Activated CD4-positive, alpha-beta T cell treated with anti-CD3 and anti-CD28 coated beads for 36 hours (primary cell): ENCODE measurements at regions not wholly inside any gene's neighbourhood (a gene's known extent, or its start where the extent isn't known, plus 50 kb on each side); places are given as distances from the start of the nearest gene placed in this dataset.

Experiments
- ATAC-seq: fragments of 200-7000 bp; cut with Tn5 transposase; one replicate; pipeline ENCODE4 v1.10.0; 2021; ENCODE audit warnings: mild to moderate bottlenecking, moderate library complexity
- CTCF ChIA-PET: fragments of 350-600 bp; sonication (Branson Sonifier 250); formaldehyde crosslinking; loops from one replicate; lab custom pipeline; 2021; ENCODE audit warnings: antibody characterized with exemption; lab: Charles Lee
- POLR2A ChIA-PET: fragments of 350-600 bp; sonication (Branson Sonifier 250); formaldehyde crosslinking; loops from one replicate; lab custom pipeline; 2021; ENCODE audit warnings: antibody characterized with exemption, inconsistent platforms; lab: Charles Lee
- DNase-seq: peaks from one replicate; pipeline ENCODE4 v3.0.0-alpha.2; 2020
- H3K27ac Mint-ChIP-seq: one replicate; pipeline ENCODE4 v1.8.0; 2021; ENCODE audit warnings: mixed read lengths
- H3K27me3 Mint-ChIP-seq: one replicate; pipeline ENCODE4 v1.8.0; 2021; ENCODE audit warnings: mixed read lengths
- H3K36me3 Mint-ChIP-seq: one replicate; pipeline ENCODE4 v1.8.0; 2021; ENCODE audit warnings: low read depth, mixed read lengths
- H3K4me1 Mint-ChIP-seq: one replicate; pipeline ENCODE4 v1.8.0; 2021; ENCODE audit warnings: mixed read lengths
- H3K4me3 Mint-ChIP-seq: one replicate; pipeline ENCODE4 v1.8.0; 2021; ENCODE audit warnings: mild to moderate bottlenecking, moderate library complexity, mixed read lengths
- H3K9me3 Mint-ChIP-seq: one replicate; pipeline ENCODE4 v1.8.0; 2021; ENCODE audit warnings: low read depth, mixed read lengths
- intact Hi-C, 2 experiments: fragments of 100-400 bp; cut with DNase I in 1 of 2; cut with micrococcal nuclease in 1 of 2; formaldehyde crosslinking; loops; one replicate each; pipeline versions ENCODE4 v1.14.2 to v1.15.1; 2022 to 2024; cut with DNase I, micrococcal nuclease

DNA sequence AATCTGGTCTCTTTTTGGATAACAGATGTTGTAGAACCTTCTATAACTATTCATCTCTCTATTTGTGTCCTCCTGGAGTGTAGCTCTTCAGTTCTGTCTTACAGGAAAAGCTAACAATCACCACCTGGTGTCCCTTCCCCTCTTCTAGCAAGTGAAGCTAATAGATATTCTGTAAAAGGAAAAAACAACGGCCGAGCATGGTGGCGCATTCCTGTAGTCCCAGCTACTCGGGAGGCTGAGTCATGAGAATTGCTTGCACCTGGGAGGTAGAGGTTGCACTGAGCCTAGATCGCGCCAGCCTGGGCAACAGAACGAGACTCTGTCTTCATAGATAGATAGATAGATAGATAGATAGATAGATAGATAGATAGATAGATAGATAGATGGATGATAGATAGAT lies 779.4 kb downstream of the TUSC7 start:
- no peak for ATAC-seq
- intact Hi-C loops, result no loop called here
- CTCF ChIA-PET, result interaction anchor here (0.6 kb wide), 1 partner anchor 404 kb away, joined by 3 read pairs; no protein-coding TSS in a partner anchor
- Mint-ChIP-seq H3K36me3 (no peaks in the 10 kb centered on the region), H3K27me3 (no peaks in the 10 kb centered on the region), H3K9me3 (no peaks in the 10 kb centered on the region), H3K4me1 (no peaks in the 10 kb centered on the region), H3K4me3 (no peak overlapping the region), H3K27ac (no peak overlapping the region)
- POLR2A ChIA-PET, result no interaction called here
- no peak for DNase-seq

- Mint-ChIP-seq H3K9me3 (no peaks in the 10 kb centered on the region), H3K27me3 (no peaks in the 10 kb centered on the region), H3K4me1 (no peaks in the 10 kb centered on the region), H3K36me3 (no peaks in the 10 kb centered on the region), H3K27ac (no peak overlapping the region), H3K4me3 (no peak overlapping the region)
- intact Hi-C loops, result no loop called here
- no peak for ATAC-seq
- ChIA-PET CTCF (no interaction called here), POLR2A (no interaction called here)
- DNase-seq, result no peak
Observed at GRCh38 chr3:117489663-117490079, 780.1 kb downstream of the TUSC7 start.

GRCh38 chr3:117490716-117491115 lies 781.1 kb downstream of the TUSC7 start:
- ATAC-seq (no peak), DNase-seq (no peak)
- intact Hi-C loops, result no loop called here
- no peak overlapping the region for H3K27ac Mint-ChIP-seq
- no peaks in the 10 kb centered on the region for H3K27me3 Mint-ChIP-seq
- no peaks in the 10 kb centered on the region for H3K9me3 Mint-ChIP-seq
- H3K4me1 Mint-ChIP-seq, result no peaks in the 10 kb centered on the region
- H3K4me3 Mint-ChIP-seq, result no peak overlapping the region
- H3K36me3 Mint-ChIP-seq, result no peaks in the 10 kb centered on the region
- CTCF ChIA-PET, result no interaction called here
- POLR2A ChIA-PET, result no interaction called here

GRCh38 chr3:117495620-117496019 lies 786.0 kb downstream of the TUSC7 start:
- POLR2A ChIA-PET, result no interaction called here
- H3K27me3 Mint-ChIP-seq, result no peaks in the 10 kb centered on the region
- no peak overlapping the region for H3K4me3 Mint-ChIP-seq
- CTCF ChIA-PET, result no interaction called here
- no peak for ATAC-seq
- H3K27ac Mint-ChIP-seq, result no peak overlapping the region
- no peaks in the 10 kb centered on the region for H3K36me3 Mint-ChIP-seq
- DNase-seq, result no peak
- H3K9me3 Mint-ChIP-seq, result no peaks in the 10 kb centered on the region
- no peaks in the 10 kb centered on the region for H3K4me1 Mint-ChIP-seq
- intact Hi-C loops, result no loop called here

GRCh38 chr3:117499189-117499870 lies 789.8 kb downstream of the TUSC7 start:
- Mint-ChIP-seq H3K4me3 (no peak overlapping the region), H3K36me3 (no peaks in the 10 kb centered on the region), H3K9me3 (no peaks in the 10 kb centered on the region), H3K27me3 (no peaks in the 10 kb centered on the region), H3K4me1 (no peaks in the 10 kb centered on the region), H3K27ac (no peak overlapping the region)
- ChIA-PET POLR2A (no interaction called here), CTCF (no interaction called here)
- intact Hi-C loops, result no loop called here
- ATAC-seq (no peak), DNase-seq (no peak)

- intact Hi-C loops, result no loop called here
- Mint-ChIP-seq H3K27ac (no peak overlapping the region), H3K4me1 (no peaks in the 10 kb centered on the region), H3K9me3 (no peaks in the 10 kb centered on the region), H3K27me3 (no peaks in the 10 kb centered on the region), H3K4me3 (no peak overlapping the region), H3K36me3 (no peaks in the 10 kb centered on the region)
- CTCF ChIA-PET, result no interaction called here
- POLR2A ChIA-PET, result no interaction called here
- DNase-seq (no peak), ATAC-seq (no peak)
Observed at GRCh38 chr3:117507958-117508357, 798.4 kb downstream of the TUSC7 start.

GRCh38 chr3:117509858-117510257 lies 800.3 kb downstream of the TUSC7 start:
- Mint-ChIP-seq H3K4me1 (no peaks in the 10 kb centered on the region), H3K9me3 (no peaks in the 10 kb centered on the region), H3K36me3 (no peaks in the 10 kb centered on the region), H3K4me3 (no peak overlapping the region), H3K27ac (no peak overlapping the region), H3K27me3 (no peaks in the 10 kb centered on the region)
- ChIA-PET POLR2A (no interaction called here), CTCF (no interaction called here)
- intact Hi-C loops, result no loop called here
- no peak for ATAC-seq
- no peak for DNase-seq

DNA sequence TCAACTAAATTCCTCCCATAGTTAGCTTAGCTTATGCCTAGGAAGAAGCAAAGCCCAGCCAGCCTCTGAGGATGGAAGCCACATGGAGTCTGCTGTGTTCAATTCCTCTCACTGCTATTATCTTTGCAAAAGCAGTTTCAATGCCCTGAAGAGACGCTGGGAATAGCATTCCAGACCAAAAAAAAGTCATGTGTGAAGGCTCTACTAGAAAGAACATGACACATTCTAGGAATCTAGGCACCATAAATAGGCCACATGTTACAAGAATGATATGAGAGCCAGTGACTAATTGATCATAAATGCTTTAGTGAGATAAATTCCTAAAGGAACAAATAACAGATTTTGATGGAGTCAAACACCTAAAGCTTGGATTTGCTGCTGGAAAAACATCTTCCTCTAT lies 800.8 kb downstream of the TUSC7 start:
- ATAC-seq (no peak), DNase-seq (no peak)
- ChIA-PET POLR2A (no interaction called here), CTCF (no interaction called here)
- Mint-ChIP-seq H3K27ac (no peak overlapping the region), H3K27me3 (no peaks in the 10 kb centered on the region), H3K9me3 (no peaks in the 10 kb centered on the region), H3K36me3 (no peaks in the 10 kb centered on the region), H3K4me3 (no peak overlapping the region), H3K4me1 (no peaks in the 10 kb centered on the region)
- intact Hi-C loops, result no loop called here

DNA sequence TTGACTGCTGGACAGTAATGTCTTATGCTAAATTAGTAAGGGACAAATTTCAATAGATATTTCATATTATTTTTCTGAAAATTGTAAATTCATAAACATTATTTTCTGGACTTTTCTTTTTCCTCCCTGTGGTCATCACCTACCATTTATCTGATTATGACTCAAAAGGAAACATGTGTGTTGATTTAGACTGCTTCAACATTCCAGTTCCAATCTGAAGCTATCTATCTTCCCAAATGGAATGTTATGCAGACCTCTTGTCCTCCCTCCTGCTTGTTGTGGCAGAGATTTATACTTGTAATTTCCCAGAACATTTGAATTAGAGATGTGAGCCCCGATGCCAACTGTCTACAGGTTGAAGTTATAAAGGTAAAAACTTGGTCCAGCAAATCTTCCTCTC lies 803.4 kb downstream of the TUSC7 start:
- Mint-ChIP-seq H3K4me1 (no peaks in the 10 kb centered on the region), H3K36me3 (no peaks in the 10 kb centered on the region), H3K4me3 (no peak overlapping the region), H3K27ac (no peak overlapping the region), H3K9me3 (no peaks in the 10 kb centered on the region), H3K27me3 (no peaks in the 10 kb centered on the region)
- intact Hi-C loops, result no loop called here
- ATAC-seq, result no peak
- POLR2A ChIA-PET, result no interaction called here
- DNase-seq, result no peak
- CTCF ChIA-PET, result no interaction called here

DNA sequence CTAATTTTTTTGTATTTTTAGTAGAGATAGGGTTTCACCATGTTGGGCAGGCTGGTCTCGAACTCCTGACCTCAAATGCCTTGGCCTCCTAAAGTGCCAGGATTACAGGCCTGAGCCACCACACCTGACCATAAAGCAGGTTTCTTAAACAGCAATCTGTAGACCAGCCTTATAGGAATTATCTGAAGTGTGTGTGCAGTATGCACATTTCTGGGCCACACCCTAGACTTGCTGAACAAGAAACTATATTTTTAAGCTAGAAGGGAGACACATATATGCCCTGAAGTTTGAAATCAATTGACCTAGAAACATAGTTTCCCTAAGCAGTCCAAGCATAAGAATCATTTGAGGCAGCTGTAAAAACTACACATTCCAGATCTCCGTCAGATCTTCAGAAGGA lies 805.7 kb downstream of the TUSC7 start:
- intact Hi-C loops, result no loop called here
- ATAC-seq, result no peak
- Mint-ChIP-seq H3K4me3 (no peak overlapping the region), H3K36me3 (no peaks in the 10 kb centered on the region), H3K27me3 (no peaks in the 10 kb centered on the region), H3K4me1 (no peaks in the 10 kb centered on the region), H3K9me3 (no peaks in the 10 kb centered on the region), H3K27ac (no peak overlapping the region)
- no peak for DNase-seq
- POLR2A ChIA-PET, result no interaction called here
- CTCF ChIA-PET, result no interaction called here

DNA sequence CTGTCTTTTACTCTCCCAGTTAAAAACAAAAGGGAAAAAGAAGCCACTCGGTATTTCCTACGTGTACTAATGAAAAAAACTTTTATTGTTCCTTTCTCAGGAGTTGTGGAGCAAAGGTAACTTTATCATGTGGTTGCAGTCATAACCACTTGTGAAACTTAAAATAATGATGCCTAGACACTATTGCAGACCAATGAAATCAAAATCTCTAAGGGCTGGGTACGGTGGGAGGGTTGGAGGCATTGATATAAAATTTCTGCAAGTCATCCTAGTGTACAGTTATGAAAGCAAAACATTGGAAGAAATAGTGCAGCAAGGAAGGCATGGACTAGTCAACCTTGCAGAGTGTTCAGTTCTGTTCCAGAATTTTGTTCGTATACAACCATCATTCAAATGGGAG lies 808.8 kb downstream of the TUSC7 start:
- DNase-seq (no peak), ATAC-seq (no peak)
- H3K4me1 Mint-ChIP-seq, result no peaks in the 10 kb centered on the region
- H3K36me3 Mint-ChIP-seq, result no peaks in the 10 kb centered on the region
- POLR2A ChIA-PET, result no interaction called here
- no peaks in the 10 kb centered on the region for H3K27me3 Mint-ChIP-seq
- H3K4me3 Mint-ChIP-seq, result no peak overlapping the region
- intact Hi-C loops, result no loop called here
- CTCF ChIA-PET, result interaction anchor here (0.7 kb wide), 1 partner anchor 886 kb away, joined by 3 read pairs; no protein-coding TSS in a partner anchor
- H3K9me3 Mint-ChIP-seq, result no peaks in the 10 kb centered on the region
- H3K27ac Mint-ChIP-seq, result no peak overlapping the region

DNA sequence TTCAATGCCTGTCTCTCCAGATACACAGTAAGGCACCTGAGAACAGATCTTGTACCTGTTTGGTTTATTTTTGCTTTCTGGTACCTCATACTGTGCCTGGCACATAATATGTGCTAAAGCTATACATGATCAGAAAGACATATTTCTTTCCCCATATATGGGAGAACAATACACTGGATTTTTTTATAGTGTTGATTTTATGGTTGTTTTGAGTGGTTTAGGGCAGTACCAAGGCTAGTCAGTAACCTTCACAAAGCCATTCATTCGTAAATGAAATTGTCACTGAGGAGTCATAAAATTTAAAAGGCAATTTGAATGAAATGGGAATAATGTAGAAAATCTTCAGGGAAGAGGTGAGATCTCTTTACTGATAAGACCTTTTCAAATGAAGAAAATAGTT lies 810.2 kb downstream of the TUSC7 start:
- Mint-ChIP-seq H3K4me3 (no peak overlapping the region), H3K36me3 (no peaks in the 10 kb centered on the region), H3K4me1 (no peaks in the 10 kb centered on the region), H3K9me3 (no peaks in the 10 kb centered on the region), H3K27me3 (no peaks in the 10 kb centered on the region), H3K27ac (no peak overlapping the region)
- DNase-seq (no peak), ATAC-seq (no peak)
- POLR2A ChIA-PET, result no interaction called here
- CTCF ChIA-PET, result no interaction called here
- intact Hi-C loops, result loop anchor here in 1 of 2 experiments (10.0 kb wide), 1 partner anchor 745 kb away; no protein-coding TSS in a partner anchor
